EH (cell line): ENCODE measurements at regions not wholly inside any gene's neighbourhood (a gene's known extent, or its start where the extent isn't known, plus 50 kb on each side); places are given as distances from the start of the nearest gene placed in this dataset.

ENCODE experiments used
- DNase-seq: peaks from one replicate; pipeline ENCODE4 v3.0.0-alpha.2; 2015; ENCODE audit warnings: low read depth

GRCh38 chr11:123304828-123305466 is 109.9 kb upstream of the CLMP start:
- no peak for DNase-seq

- no peak for DNase-seq
Observed at GRCh38 chr11:123303924-123304323, 108.9 kb upstream of the CLMP start.

GRCh38 chr11:123302751-123303195 is 107.7 kb upstream of the CLMP start:
- DNase-seq, result peak; percentile 88

- peak; percentile 57 for DNase-seq
Observed at GRCh38 chr11:123301696-123302400, 106.8 kb upstream of the CLMP start.

- peak; percentile 56 for DNase-seq
Observed at GRCh38 chr11:123301013-123301591, 106.1 kb upstream of the CLMP start.

- no peak for DNase-seq
Observed at GRCh38 chr11:123299721-123300120, 104.7 kb upstream of the CLMP start.

GRCh38 chr11:123298488-123299447 is 103.7 kb upstream of the CLMP start:
- DNase-seq, result no peak

- no peak for DNase-seq
Observed at GRCh38 chr11:123292647-123293046, 97.6 kb upstream of the CLMP start.

- no peak for DNase-seq
Observed at GRCh38 chr11:123291201-123291869, 96.3 kb upstream of the CLMP start.

- DNase-seq, result peak; percentile 22
Observed at GRCh38 chr11:123286761-123287160, 91.7 kb upstream of the CLMP start.

GRCh38 chr11:123286255-123286654 is 91.2 kb upstream of the CLMP start:
- DNase-seq, result no peak

GRCh38 chr11:123284454-123284853 is 89.4 kb upstream of the CLMP start:
- DNase-seq, result no peak

GRCh38 chr11:123282597-123282996 is 87.5 kb upstream of the CLMP start:
- no peak for DNase-seq

- peak; percentile 80 for DNase-seq
Observed at GRCh38 chr11:123273616-123274015, 78.6 kb upstream of the CLMP start.

- no peak for DNase-seq
Observed at GRCh38 chr11:123272565-123272964, 77.5 kb upstream of the CLMP start.

GRCh38 chr11:123268156-123268555 is 73.1 kb upstream of the CLMP start:
- DNase-seq, result no peak

- DNase-seq, result peak; percentile 28
Observed at GRCh38 chr11:123265951-123266350, 70.9 kb upstream of the CLMP start.

GRCh38 chr11:123264431-123264780 is 69.4 kb upstream of the CLMP start:
- no peak for DNase-seq

- peak; percentile 73 for DNase-seq
Observed at GRCh38 chr11:123261345-123262106, 66.5 kb upstream of the CLMP start.

GRCh38 chr11:123260511-123261211 is 65.6 kb upstream of the CLMP start:
- DNase-seq, result peak; percentile 40
